NCI-H146 treated with DMSO at 0.1 percent for 48 hours (cell line): ENCODE measurements at regions not wholly inside any gene's neighbourhood (a gene's known extent, or its start where the extent isn't known, plus 50 kb on each side); places are given as distances from the start of the nearest gene placed in this dataset.

Experiments used
- DNase-seq: peaks from one replicate; lab custom pipeline; 2025; ENCODE audit not compliant: unreplicated experiment; lab: John Stamatoyannopoulos, UW

GRCh38 chr16:86899757-86900156, 321.4 kb downstream of the FOXL1 start:
- no peak for DNase-seq

DNA sequence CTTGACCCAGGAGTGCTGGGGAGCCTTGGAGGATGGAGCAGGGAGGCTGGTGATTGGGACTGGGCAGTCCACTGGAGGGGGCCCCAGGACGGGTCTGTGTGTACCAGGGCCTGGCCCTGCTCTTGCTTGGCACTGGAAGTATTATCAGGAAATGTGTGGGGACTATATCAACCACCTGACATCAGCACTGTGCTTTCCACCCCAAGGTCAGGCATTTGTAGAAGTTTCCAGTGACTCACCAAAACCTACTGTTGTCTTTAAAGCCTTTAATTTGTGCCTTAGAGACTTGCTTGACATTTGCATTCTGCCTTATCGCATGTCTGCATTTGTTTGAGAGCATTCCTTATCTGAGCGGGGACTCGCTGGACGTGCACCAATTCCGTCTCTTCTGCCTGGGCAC, 323.1 kb downstream of the FOXL1 start:
- DNase-seq: no peak

DNA sequence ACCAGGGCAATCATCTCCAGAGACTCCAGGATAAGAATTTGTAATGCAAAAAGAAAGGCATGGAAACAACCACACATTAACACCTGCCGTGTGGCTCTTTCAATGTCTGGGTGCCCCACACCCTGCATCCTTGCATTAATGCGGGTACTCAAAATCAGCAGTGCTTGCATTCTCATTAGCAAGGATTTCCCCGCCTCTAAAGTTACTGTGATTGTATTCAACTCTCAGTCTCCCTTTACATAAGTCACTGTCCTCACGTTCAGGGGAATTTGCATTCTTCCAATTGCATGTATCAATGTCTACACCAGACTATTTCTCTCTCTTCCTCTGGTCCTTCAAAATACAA, 324.3 kb downstream of the FOXL1 start:
- no peak for DNase-seq

DNA sequence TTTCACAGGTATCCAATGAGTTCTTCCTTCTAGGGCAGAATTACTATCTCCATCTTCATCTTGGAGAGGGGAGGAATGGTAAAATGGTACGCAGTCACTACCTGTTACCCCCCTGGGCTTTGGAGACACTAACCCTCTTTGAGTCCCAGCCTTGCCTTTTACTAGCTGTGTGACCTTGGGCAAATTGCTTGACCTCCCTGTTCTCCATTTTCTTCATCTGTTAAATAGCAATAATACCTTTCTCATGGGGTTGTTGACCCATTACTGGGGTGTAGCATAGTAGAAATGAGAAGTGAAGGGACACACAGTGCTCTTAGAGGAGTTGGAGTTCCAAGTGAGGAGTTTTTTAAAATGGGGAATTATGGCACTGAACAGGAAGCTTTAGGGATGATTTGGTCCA, 324.7 kb downstream of the FOXL1 start:
- DNase-seq: no peak

GRCh38 chr16:86905302-86905701, 327.0 kb downstream of the FOXL1 start:
- DNase-seq: no peak

DNA sequence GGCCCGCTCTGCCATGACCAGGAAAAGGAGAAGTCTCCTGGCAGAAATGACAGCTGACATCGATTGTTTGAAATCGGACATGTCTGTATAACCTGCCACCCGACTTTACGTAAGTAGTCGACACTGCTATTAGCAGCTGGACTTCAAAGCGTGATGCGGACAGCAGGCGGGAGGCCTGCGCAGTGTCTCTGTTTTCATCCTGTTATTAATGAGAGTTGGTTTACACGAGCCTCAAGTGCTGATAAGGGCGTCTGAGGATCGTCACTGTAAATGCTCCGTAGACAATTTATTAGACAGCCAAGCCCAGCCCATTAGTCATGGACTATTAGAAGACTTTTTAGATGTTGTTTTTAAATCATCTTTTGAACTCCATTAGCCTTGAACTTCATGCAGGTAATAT, 328.3 kb downstream of the FOXL1 start:
- no peak for DNase-seq

DNA sequence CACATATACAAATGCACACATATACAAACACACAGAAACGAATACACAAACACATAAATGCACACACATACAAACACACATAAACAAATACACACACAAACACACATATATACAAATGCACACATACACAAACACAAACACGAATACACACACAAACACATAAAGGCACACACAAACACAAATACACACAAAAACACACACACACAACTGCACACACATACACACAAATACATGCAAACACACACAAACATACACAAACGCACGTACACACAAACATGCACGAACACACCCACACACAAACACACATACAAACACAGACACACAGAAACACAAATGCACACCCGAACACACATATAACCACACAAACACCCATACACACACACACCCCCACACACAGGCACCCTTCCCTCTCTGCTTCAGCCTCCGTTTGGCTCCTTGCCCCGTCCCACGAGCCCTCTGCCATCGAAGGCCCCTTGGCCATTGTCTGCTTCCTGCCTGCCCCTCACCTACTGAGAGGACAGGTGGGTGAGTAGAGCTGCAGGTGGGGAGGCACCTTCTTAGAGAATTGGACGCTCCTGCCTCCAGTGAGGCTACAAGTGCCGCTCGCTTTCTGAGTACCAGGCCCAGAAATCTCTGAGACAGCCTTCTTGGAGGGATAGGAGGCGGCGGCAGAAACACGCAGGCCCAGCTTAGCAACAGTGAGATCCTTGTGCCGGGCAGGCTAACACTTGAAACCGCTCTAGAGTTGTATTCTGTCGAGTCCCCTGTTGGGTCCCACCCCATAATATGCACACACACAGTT, 331.2 kb downstream of the FOXL1 start:
- no peak for DNase-seq

DNA sequence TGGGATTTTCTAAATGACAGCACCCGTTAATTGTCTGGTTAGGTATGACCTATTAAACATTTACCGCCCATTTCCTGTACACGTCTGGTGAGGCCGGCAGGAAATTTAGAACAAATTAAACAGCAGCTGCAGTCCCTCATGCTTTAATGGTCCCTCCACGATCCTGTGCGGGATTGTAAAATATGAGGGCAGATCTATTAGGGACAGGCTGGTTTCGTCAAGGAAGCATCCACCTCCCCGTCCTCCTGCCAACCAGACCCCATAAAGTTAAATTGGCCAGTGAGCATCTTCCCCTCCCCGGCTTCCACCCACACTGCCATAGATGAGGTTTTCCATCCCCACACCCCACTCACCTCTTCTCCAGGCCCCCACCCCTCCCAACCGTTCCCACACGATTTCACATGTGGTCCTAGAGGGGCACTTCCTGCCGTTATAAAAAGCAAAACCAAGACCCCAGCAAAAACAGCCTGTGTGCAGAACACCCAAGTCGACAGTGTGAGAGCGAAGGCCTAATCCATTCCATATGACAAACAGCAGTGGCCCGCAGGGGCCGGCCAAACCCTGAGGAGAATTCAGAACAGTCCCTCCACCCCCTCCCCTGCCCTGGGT, 331.9 kb downstream of the FOXL1 start:
- no peak for DNase-seq

DNA sequence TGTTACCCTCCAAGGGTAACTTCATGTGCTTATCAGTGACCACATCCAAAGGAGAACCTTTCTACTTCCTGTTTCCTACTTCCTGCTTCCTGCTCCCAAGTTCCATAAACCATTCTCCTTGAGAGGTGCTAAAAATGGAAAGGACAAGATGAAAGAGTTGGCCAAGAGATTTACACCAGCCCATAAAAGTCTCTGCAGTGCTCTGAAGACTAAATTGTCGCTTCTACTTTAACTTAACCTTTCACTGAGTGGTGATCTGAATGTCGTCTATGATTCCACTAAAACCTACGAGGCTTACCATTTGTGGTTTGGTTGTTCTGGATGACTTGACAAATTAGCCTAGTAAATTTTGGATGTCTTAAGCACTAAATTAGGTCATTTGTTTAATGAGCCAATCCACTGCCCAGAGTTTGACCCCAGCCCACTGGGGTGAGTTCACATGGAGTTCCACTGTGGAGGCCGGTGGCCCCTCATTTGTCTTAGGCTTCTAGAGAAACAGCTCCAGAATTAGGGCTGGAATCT, 333.1 kb downstream of the FOXL1 start:
- no peak for DNase-seq

- DNase-seq: no peak
These were observed 335.5 kb downstream of the FOXL1 start for GRCh38 chr16:86913886-86914285.

DNA sequence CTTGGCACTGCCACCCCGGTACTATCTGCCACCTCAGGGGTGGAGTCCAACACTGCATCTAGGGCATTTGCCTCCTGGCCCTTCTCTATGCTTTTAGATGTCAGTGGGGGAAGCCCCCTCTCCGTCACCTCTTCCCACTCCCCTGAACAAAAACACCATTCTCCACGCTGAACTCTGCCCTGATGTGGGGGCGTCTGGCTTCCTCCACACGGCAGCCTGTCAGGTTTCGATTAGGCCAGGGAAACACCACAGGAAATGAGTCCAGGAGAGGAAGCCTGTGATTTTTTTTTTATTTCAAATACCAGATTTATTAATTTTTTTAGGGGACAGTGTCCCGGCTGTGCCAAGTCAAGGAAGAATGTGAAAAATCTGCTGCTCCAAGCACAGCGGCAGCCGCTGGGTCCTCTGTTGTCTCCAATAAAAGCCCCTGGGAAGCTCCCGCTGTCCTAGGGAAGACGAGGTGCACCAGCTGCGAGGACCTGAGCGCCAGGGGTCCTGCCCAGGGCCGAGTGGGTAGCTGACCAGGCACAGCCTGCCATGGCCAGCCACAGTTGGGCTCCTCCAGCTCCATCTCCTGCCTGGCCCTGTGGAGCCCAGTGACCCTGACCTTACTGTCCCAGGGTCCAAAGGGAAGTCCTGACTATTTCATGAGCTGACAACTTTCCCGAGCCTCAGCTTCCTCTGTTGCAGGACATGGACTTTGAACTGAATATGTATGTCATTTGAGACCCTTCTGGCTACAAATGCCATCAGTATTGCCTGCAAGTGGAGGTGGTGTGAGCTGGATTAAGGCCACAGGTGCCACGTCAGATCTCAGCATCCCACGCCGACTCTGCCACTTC, 336.7 kb downstream of the FOXL1 start:
- DNase-seq: no peak

- DNase-seq: no peak
These were observed 339.4 kb downstream of the FOXL1 start for GRCh38 chr16:86917471-86918365.

GRCh38 chr16:86918637-86919036, 340.3 kb downstream of the FOXL1 start:
- no peak for DNase-seq

DNA sequence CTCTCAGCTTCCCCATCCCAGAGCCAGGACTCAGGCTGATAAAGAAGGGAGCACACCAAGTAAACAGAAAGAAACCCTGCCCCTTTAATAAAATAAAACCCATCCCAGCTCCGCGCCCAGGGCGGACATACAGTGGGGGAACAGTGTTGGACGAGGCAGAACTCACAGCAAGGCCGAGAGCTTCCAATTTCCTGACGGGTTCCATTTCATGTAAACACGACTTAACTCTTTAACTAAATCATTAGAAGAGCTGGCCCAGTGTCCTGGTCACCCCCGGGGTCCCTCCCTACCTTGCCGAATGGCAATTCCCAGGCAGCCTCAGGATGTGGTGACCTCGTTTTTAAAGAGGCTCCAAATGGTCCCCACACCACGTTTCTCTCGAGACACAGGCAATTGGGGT, 340.7 kb downstream of the FOXL1 start:
- no peak for DNase-seq

GRCh38 chr16:86919578-86920305, 341.4 kb downstream of the FOXL1 start:
- no peak for DNase-seq

GRCh38 chr16:86921289-86921688, 342.9 kb downstream of the FOXL1 start:
- DNase-seq: no peak

DNA sequence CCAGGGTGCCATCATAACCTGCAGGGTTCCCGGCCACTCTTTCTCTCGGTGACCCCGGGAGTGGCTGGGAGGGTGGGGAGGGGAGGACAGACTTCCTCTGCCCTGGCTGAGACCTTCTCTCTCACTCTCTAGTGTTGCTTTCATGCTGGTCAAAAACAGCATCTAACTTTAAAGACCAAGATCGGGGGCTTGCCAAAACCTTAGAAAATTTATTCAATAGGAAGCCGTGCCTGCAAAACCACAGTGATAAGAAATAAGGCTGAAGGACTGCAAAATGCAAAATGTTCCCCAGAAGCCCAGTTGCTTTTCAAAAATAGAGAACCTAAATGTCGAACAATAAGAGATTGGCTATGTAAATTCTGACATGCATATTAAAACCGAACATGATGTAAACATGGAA, 344.0 kb downstream of the FOXL1 start:
- DNase-seq: no peak

DNA sequence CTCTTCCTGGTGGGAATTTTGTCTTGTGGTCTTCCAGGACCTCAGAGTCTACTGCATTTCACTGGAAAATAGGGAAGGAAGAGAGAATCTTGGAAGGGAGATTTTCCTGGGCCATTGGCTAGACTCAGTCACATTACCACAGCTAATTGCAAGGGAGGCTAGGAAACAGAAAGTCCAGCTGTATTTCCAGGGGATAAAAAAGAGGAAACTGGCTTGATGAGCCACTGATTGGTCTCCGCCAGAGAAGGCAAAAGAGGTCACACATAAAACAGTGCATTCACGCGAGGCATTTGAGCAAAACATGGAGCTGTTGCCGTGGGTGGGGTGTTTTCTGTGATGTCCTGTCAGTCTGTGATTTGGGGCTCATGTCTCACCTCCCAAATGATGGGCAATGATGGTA, 345.3 kb downstream of the FOXL1 start:
- no peak for DNase-seq

DNA sequence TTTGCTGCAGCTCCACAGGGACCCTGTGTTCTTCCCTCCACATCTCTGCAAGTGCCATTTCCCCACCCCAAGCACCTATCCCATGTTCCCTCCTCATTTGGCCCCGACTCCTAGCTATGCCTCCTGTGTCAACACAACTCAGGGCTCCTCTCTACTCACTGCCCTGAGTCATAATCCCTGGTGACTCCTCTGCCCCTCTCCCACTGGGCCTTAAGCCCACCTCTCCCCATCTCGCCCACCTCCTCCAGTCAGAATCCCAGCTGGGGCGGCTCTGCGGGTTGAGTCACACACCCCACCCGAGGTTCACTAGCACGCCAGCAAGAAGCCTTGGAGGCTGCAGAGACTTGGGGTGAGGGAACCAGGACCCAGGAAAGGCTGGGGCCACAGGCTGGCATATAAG, 346.2 kb downstream of the FOXL1 start:
- DNase-seq: no peak
